GM19043 (cell line): ENCODE measurements at regions not wholly inside any gene's neighbourhood (a gene's known extent, or its start where the extent isn't known, plus 50 kb on each side); places are given as distances from the start of the nearest gene placed in this dataset.
A peak's percentile ranks its signal among the peaks of the same experiment; 100 is the strongest.

ENCODE experiments used
- ATAC-seq: cut with Tn5 transposase; IDR thresholded peaks from one replicate; pipeline ENCODE4 v1.9.1; 2021; ENCODE audit warnings: low read depth; ENCODE audit not compliant: unreplicated experiment

GRCh38 chr1:172972258-172972657 lies 78.5 kb downstream of the TNFSF18 start:
- ATAC-seq = no peak

- no peak for ATAC-seq
Measured at GRCh38 chr1:172973424-172973823, 77.3 kb downstream of the TNFSF18 start.

- no peak for ATAC-seq
Measured at GRCh38 chr1:172976222-172977041, 74.3 kb downstream of the TNFSF18 start.

GRCh38 chr1:172977296-172978017 lies 73.3 kb downstream of the TNFSF18 start:
- ATAC-seq = peak; percentile 93

GRCh38 chr1:172978595-172978994 lies 72.1 kb downstream of the TNFSF18 start:
- no peak for ATAC-seq

GRCh38 chr1:172979828-172980227 lies 70.9 kb downstream of the TNFSF18 start:
- ATAC-seq = no peak

GRCh38 chr1:172980456-172980855 lies 70.3 kb downstream of the TNFSF18 start:
- ATAC-seq = no peak

GRCh38 chr1:172980971-172981370 lies 69.8 kb downstream of the TNFSF18 start:
- no peak for ATAC-seq
